HCT116 (cell line): ENCODE measurements at regions not wholly inside any gene's neighbourhood (a gene's known extent, or its start where the extent isn't known, plus 50 kb on each side); places are given as distances from the start of the nearest gene placed in this dataset.

Experiments
- ATAC-seq: fragments of 200-7000 bp; cut with Tn5 transposase; 2 replicates; pipeline ENCODE4 v1.9.1; 2020; ENCODE audit warnings: mild to moderate bottlenecking, moderate library complexity
- BruUV-seq: library from RNA; stranded (reverse); fragments of 400-500 nt; replicated peaks from 2 replicates; lab custom pipeline; 2021; lab: Mats Ljungman, UMichigan
- CTCF ChIA-PET: fragments of 300-600 bp; sonication (Branson Sonifier 250); formaldehyde crosslinking; loops from one replicate; lab custom pipeline; 2021; ENCODE audit warnings: antibody characterized with exemption; lab: Charles Lee
- POLR2A ChIA-PET: fragments of 300-600, 350-600 bp; sonication (Branson Sonifier 250); formaldehyde crosslinking; loops from one replicate; lab custom pipeline; 2021; ENCODE audit warnings: antibody characterized with exemption; lab: Charles Lee
- RAD21 ChIA-PET, 2 experiments: fragments of 300-600 bp; sonication (Branson Sonifier 250); formaldehyde crosslinking; loops; one replicate each; lab custom pipeline; 2023; ENCODE audit warnings: low total read pairs in 2 of 2; ENCODE audit not compliant: uncharacterized antibody in 2 of 2, unreplicated experiment in 2 of 2, low non-redundant PET in 1 of 2; lab: Charles Lee
- DNase-seq: peaks from one replicate; pipeline ENCODE4 v3.0.0-alpha.2; 2010; ENCODE audit warnings: low read depth, low spot score
- H2AFZ ChIP-seq: fragments of 200-600 bp; shearing (Covaris generic), sonication (generic); 2 replicates; pipeline ENCODE4 v1.6.1; 2017; ENCODE audit warnings: low read depth, mixed run types, mixed read lengths, antibody characterized with exemption, low read length; ENCODE audit not compliant: poor library complexity, severe bottlenecking
- H3K27ac ChIP-seq: 2 replicates; pipeline ENCODE4 v1.5.1; 2012; ENCODE audit warnings: low read depth, low read length
- H3K27me3 ChIP-seq: fragments of 200-600 bp; sonication (generic); 2 replicates; pipeline ENCODE4 v1.6.1; 2016; ENCODE audit warnings: mixed run types, low read length, mixed read lengths; ENCODE audit not compliant: insufficient read depth
- H3K36me3 ChIP-seq, 2 experiments: fragments of 200-500 bp in 1 of 2; fragments of 200-600 bp in 1 of 2; sonication (Bioruptor generic) in 1 of 2; sonication (generic) in 1 of 2; 2 replicates each; pipeline versions ENCODE4 v1.5.1 to v1.6.1; 2014 to 2016; ENCODE audit warnings: low read length in 2 of 2, inconsistent platforms in 1 of 2, mixed read lengths in 1 of 2, mixed run types in 1 of 2; ENCODE audit not compliant: insufficient read depth in 2 of 2, control insufficient read depth in 1 of 2
- H3K4me1 ChIP-seq, 2 experiments: fragments of 200-600 bp in 1 of 2; sonication (generic) in 1 of 2; 2 replicates each; pipeline versions ENCODE4 v1.5.1 to v1.6.1; 2012 to 2017; ENCODE audit warnings: low read length in 2 of 2, inconsistent platforms in 1 of 2, mild to moderate bottlenecking in 1 of 2, mixed read lengths in 1 of 2, mixed run types in 1 of 2, moderate library complexity in 1 of 2; ENCODE audit not compliant: insufficient read depth in 2 of 2, control insufficient read depth in 1 of 2
- H3K4me2 ChIP-seq: fragments of 200-600 bp; sonication (generic); 2 replicates; pipeline ENCODE4 v1.6.1; 2017; ENCODE audit warnings: mixed run types, low read length, mixed read lengths
- H3K4me3 ChIP-seq, 2 experiments: fragments of 200-600 bp in 1 of 2; sonication (generic) in 1 of 2; replicated peaks in 1 of 2; 2 replicates each; pipeline ENCODE4 v1.5.1; 2011 to 2016; ENCODE audit warnings: low read length in 2 of 2, control low read depth in 1 of 2, low read depth in 1 of 2, mild to moderate bottlenecking in 1 of 2, mixed read lengths in 1 of 2, mixed run types in 1 of 2
- H3K79me2 ChIP-seq: fragments of 200-600 bp; sonication (generic); 2 replicates; pipeline ENCODE4 v1.6.1; 2017; ENCODE audit warnings: mild to moderate bottlenecking, mixed run types, low read length, moderate library complexity, mixed read lengths; ENCODE audit not compliant: insufficient read depth
- H3K9ac ChIP-seq: fragments of 200-600 bp; sonication (generic); 2 replicates; pipeline ENCODE4 v1.6.1; 2016; ENCODE audit warnings: low read length, mixed read lengths
- H3K9me2 ChIP-seq: fragments of 200-600 bp; sonication (generic), shearing (Covaris generic); 2 replicates; pipeline ENCODE4 v1.6.1; 2017; ENCODE audit warnings: mixed run types, mild to moderate bottlenecking, moderate library complexity; ENCODE audit not compliant: insufficient read depth
- H3K9me3 ChIP-seq, 2 experiments: fragments of 200-500 bp in 1 of 2; fragments of 200-600 bp in 1 of 2; sonication (Bioruptor generic) in 1 of 2; sonication (generic) in 1 of 2; 2 replicates each; pipeline ENCODE4 v1.6.1; 2014 to 2017; ENCODE audit warnings: low read length in 2 of 2, mixed read lengths in 2 of 2, inconsistent platforms in 1 of 2, low read depth in 1 of 2, mild to moderate bottlenecking in 1 of 2, mixed run types in 1 of 2, moderate library complexity in 1 of 2; ENCODE audit not compliant: control insufficient read depth in 1 of 2, insufficient read depth in 1 of 2
- H4K20me1 ChIP-seq: fragments of 200-600 bp; sonication (generic), shearing (Covaris generic); 2 replicates; pipeline ENCODE4 v1.6.1; 2017; ENCODE audit warnings: mixed run types, mild to moderate bottlenecking, moderate library complexity; ENCODE audit not compliant: insufficient read depth
- CBX3 ChIP-seq: IDR thresholded peaks from 2 replicates; pipeline ENCODE4 v1.6.1; 2012; ENCODE audit warnings: low read depth
- EGR1 ChIP-seq: IDR thresholded peaks from 2 replicates; pipeline ENCODE4 v1.6.1; 2012; ENCODE audit warnings: low read depth
- ELF1 ChIP-seq: IDR thresholded peaks from 2 replicates; pipeline ENCODE4 v1.6.1; 2012; ENCODE audit warnings: low read depth, borderline replicate concordance
- JUND ChIP-seq: IDR thresholded peaks from 2 replicates; pipeline ENCODE4 v1.6.1; 2012
- SRF ChIP-seq: IDR thresholded peaks from 2 replicates; pipeline ENCODE4 v1.6.1; 2012; ENCODE audit warnings: low read depth
- YY1 ChIP-seq: IDR thresholded peaks from 2 replicates; pipeline ENCODE4 v1.6.1; 2011; ENCODE audit warnings: low read length, low read depth, moderate library complexity, mild to moderate bottlenecking; ENCODE audit not compliant: insufficient replicate concordance; ENCODE audit errors: extremely low read depth
- ZNF274 ChIP-seq: fragments of 200-500 bp; sonication (Bioruptor generic); IDR thresholded peaks from 2 replicates; pipeline ENCODE4 v1.6.1; 2014; ENCODE audit warnings: mild to moderate bottlenecking, low read depth, low read length, inconsistent platforms
- intact Hi-C: fragments of 100-400 bp; cut with micrococcal nuclease; formaldehyde crosslinking; loops from 2 replicates; pipeline ENCODE4 v1.10.0; 2022
- TF ChIP-seq, protein P1 (sequence below), 3 experiments: fragments of 200-600 bp in 1 of 3; sonication (generic) in 1 of 3; IDR thresholded peaks in 2 of 3; conservative IDR thresholded peaks in 1 of 3; 2 replicates each; pipeline ENCODE4 v1.5.1; 2012 to 2017; ENCODE audit warnings: low read depth in 2 of 3, low read length in 2 of 3, antibody characterized with exemption in 1 of 3, borderline replicate concordance in 1 of 3, control low read depth in 1 of 3, mild to moderate bottlenecking in 1 of 3, mixed read lengths in 1 of 3, mixed run types in 1 of 3, moderate library complexity in 1 of 3; ENCODE audit not compliant: insufficient read depth in 1 of 3
- TF ChIP-seq, protein P2 (sequence below): IDR thresholded peaks from 2 replicates; pipeline ENCODE4 v1.6.1; 2012; ENCODE audit warnings: low read depth

DNA sequence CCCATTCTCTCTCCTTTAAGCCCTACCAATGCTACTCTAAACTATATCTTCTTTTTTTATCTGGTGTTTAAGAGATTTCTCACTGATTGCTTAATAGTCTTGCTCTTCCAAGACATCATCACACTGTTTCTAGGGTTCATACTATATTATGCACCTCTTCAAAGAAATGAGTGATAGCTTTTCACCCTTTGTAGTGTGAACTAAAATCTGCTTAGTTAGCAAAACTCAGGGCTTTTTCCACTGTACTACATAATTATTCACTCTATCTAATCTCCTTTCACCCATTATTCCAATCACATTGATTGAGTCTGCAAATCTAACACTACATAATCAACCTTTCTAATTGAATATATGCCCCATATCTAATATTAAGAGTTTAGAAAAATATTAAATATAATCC lies 456.0 kb upstream of the SOX9 start (continued):
- TF ChIP-seq YY1 (no peak), CBX3 (no peak)

DNA sequence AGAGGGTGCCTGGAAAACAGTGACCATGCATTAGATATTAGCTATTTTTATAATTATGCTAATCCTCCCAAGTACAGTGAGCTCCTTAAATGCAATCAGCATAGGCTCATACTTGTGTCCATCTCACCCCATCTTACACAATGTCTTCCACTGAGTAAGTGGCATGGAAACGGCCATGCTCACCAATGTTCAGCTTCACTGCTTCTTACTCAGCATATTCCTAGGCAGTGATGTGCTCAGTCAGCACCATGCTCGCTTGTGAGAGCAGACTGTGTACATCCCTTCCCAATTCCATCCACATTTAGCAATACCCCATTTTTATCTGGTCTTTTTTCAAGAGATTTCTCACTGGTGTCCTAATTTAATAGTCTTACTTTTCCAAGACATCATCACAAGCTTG lies 454.8 kb upstream of the SOX9 start:
- DNase-seq (no peak), ATAC-seq (no peak)
- Histone ChIP-seq H3K27ac (no peak overlapping the region), H3K4me3 (no peak overlapping the region), H3K9ac (no peak overlapping the region), H3K36me3 (no peaks in the 10 kb centered on the region), H3K4me2 (no peak overlapping the region), H4K20me1 (no peaks in the 10 kb centered on the region), H3K9me3 (no peaks in the 10 kb centered on the region; a peak in 1 of 4 replicates), H2AFZ (no peak overlapping the region), H3K79me2 (no peaks in the 10 kb centered on the region), H3K4me1 (no peaks in the 10 kb centered on the region), H3K27me3 (no peaks in the 10 kb centered on the region), H3K9me2 (no peaks in the 10 kb centered on the region)
- intact Hi-C loops: no loop called here
- POLR2A ChIA-PET: interaction anchor here (0.5 kb wide), 1 partner anchor 274 kb away, joined by 3 read pairs; no protein-coding TSS in a partner anchor
- BruUV-seq: no TSS peak
- TF ChIP-seq EGR1: no peak
- no peak for TF ChIP-seq ZNF274
- TF ChIP-seq, protein P1, sequence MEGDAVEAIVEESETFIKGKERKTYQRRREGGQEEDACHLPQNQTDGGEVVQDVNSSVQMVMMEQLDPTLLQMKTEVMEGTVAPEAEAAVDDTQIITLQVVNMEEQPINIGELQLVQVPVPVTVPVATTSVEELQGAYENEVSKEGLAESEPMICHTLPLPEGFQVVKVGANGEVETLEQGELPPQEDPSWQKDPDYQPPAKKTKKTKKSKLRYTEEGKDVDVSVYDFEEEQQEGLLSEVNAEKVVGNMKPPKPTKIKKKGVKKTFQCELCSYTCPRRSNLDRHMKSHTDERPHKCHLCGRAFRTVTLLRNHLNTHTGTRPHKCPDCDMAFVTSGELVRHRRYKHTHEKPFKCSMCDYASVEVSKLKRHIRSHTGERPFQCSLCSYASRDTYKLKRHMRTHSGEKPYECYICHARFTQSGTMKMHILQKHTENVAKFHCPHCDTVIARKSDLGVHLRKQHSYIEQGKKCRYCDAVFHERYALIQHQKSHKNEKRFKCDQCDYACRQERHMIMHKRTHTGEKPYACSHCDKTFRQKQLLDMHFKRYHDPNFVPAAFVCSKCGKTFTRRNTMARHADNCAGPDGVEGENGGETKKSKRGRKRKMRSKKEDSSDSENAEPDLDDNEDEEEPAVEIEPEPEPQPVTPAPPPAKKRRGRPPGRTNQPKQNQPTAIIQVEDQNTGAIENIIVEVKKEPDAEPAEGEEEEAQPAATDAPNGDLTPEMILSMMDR (IDR thresholded peaks at IDR 0.05 in 2 of 3, conservative IDR thresholded peaks at IDR 0.05 in 1 of 3; ENCODE audit: borderline replicate concordance in 1 of 3, insufficient read depth in 1 of 3, low read depth in 2 of 3, low read length in 2 of 3): no peak
- no peak for TF ChIP-seq ELF1
- no peak for TF ChIP-seq SRF
- TF ChIP-seq, protein P2, sequence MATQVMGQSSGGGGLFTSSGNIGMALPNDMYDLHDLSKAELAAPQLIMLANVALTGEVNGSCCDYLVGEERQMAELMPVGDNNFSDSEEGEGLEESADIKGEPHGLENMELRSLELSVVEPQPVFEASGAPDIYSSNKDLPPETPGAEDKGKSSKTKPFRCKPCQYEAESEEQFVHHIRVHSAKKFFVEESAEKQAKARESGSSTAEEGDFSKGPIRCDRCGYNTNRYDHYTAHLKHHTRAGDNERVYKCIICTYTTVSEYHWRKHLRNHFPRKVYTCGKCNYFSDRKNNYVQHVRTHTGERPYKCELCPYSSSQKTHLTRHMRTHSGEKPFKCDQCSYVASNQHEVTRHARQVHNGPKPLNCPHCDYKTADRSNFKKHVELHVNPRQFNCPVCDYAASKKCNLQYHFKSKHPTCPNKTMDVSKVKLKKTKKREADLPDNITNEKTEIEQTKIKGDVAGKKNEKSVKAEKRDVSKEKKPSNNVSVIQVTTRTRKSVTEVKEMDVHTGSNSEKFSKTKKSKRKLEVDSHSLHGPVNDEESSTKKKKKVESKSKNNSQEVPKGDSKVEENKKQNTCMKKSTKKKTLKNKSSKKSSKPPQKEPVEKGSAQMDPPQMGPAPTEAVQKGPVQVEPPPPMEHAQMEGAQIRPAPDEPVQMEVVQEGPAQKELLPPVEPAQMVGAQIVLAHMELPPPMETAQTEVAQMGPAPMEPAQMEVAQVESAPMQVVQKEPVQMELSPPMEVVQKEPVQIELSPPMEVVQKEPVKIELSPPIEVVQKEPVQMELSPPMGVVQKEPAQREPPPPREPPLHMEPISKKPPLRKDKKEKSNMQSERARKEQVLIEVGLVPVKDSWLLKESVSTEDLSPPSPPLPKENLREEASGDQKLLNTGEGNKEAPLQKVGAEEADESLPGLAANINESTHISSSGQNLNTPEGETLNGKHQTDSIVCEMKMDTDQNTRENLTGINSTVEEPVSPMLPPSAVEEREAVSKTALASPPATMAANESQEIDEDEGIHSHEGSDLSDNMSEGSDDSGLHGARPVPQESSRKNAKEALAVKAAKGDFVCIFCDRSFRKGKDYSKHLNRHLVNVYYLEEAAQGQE: no peak
- no peak for TF ChIP-seq JUND
- CTCF ChIA-PET: no interaction called here
- RAD21 ChIA-PET: no interaction called here
